Dendritic cell treated with granulocyte-macrophage colony-stimulating factor and Interleukin-4, amounts not matched to agents 40 ng/mL and 50 ng/mL, for 4 days (primary cell): ENCODE measurements at regions not wholly inside any gene's neighbourhood (a gene's known extent, or its start where the extent isn't known, plus 50 kb on each side); places are given as distances from the start of the nearest gene placed in this dataset.
"Not testable (repeated sequence)": the region's sequence is repeated elsewhere in the genome, so short reads cannot be mapped to it uniquely, and the experiment has no call there.

Experiments
- H3K27ac Mint-ChIP-seq: one replicate; pipeline ENCODE4 v1.8.0; 2022; ENCODE audit warnings: mild to moderate bottlenecking, mixed read lengths
- H3K27me3 Mint-ChIP-seq: one replicate; pipeline ENCODE4 v1.8.0; 2022; ENCODE audit warnings: mild to moderate bottlenecking, mixed read lengths
- H3K36me3 Mint-ChIP-seq: one replicate; pipeline ENCODE4 v1.8.0; 2022; ENCODE audit warnings: low read depth, mixed read lengths
- H3K4me1 Mint-ChIP-seq: one replicate; pipeline ENCODE4 v1.8.0; 2022; ENCODE audit warnings: low read depth, mixed read lengths
- H3K4me3 Mint-ChIP-seq: one replicate; pipeline ENCODE4 v1.8.0; 2022; ENCODE audit warnings: mild to moderate bottlenecking, moderate library complexity, mixed read lengths
- H3K9me3 Mint-ChIP-seq: one replicate; pipeline ENCODE4 v1.8.0; 2022; ENCODE audit warnings: mixed read lengths
- intact Hi-C: fragments of 100-400 bp; cut with micrococcal nuclease; formaldehyde crosslinking; loops from one replicate; pipeline ENCODE4 v1.15.0; 2022

DNA sequence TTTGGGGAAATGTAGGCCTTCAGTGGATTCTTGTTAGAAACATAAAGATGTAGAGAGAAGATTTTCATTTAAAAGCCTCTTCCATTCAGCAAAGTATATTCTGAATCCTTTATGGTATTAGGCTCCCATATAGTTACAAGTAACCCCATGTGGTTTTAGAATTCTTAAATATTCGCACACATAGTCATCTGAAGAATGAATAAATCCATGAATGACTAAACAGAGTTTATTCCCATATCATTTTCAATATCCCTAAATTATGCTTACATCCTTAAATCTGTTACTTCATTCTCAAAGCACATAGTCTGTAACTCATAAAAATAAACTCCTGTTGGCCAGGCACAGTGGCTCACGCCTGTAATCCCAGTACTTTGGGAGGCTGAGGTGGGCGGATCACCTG lies 962.1 kb downstream of the KCNJ18 start:
- Mint-ChIP-seq H3K9me3 (peaks cover 13% of the 10 kb centered on the region), H3K4me1 (no peaks in the 10 kb centered on the region), H3K4me3 (no peak overlapping the region), H3K27ac (no peak overlapping the region), H3K27me3 (no peaks in the 10 kb centered on the region), H3K36me3 (no peaks in the 10 kb centered on the region)
- intact Hi-C loops = no loop called here

- H3K36me3 Mint-ChIP-seq = no peaks in the 10 kb centered on the region
- H3K4me1 Mint-ChIP-seq = no peaks in the 10 kb centered on the region
- intact Hi-C loops = no loop called here
- no peak overlapping the region for H3K27ac Mint-ChIP-seq
- H3K9me3 Mint-ChIP-seq = peaks cover 50% of the 10 kb centered on the region
- H3K4me3 Mint-ChIP-seq = no peak overlapping the region
- no peaks in the 10 kb centered on the region for H3K27me3 Mint-ChIP-seq
Observed at GRCh38 chr17:22669721-22670120, 977.4 kb downstream of the KCNJ18 start.

GRCh38 chr17:22671110-22671509 lies 978.8 kb downstream of the KCNJ18 start:
- Mint-ChIP-seq H3K4me1 (no peaks in the 10 kb centered on the region), H3K9me3 (peaks cover 53% of the 10 kb centered on the region), H3K27me3 (no peaks in the 10 kb centered on the region), H3K27ac (no peak overlapping the region), H3K36me3 (no peaks in the 10 kb centered on the region), H3K4me3 (no peak overlapping the region)
- intact Hi-C loops = no loop called here

DNA sequence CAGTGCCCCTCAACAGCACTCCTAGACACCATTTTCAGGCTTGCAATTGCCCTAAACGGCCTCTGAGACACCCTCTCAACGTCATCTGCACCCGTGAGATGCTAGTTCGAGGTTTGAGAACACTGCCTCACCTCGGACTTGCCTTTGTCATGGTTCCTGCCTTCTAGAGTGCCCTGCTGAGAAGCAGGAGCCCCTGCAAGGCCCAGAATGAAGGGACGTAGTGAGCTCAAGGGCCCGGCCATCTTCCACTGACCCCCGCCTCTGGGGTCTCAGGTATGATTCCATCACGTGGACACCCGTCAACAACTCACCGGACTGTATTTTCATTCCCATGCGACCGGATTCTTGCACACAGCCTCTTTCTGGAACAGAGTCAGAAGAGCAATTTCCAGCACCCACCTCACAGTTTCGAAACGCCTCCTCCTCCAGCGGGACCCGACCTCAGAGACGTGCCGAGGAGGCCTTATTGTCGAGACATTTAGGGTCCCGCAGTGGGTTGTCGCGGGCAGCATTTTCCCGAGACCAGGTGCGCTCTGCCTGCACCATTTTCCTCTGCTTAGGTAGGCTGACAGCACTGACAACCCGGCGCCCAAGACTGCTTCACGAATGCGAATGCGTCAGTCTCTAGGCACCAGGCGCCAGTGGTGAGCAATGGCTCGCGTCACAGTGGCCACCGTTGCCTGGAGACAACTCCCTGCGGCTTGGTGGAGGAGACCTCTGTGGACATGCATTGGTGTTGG lies 999.9 kb downstream of the KCNJ18 start:
- H3K27me3 Mint-ChIP-seq = no peaks in the 10 kb centered on the region
- H3K4me3 Mint-ChIP-seq = no peak overlapping the region
- H3K27ac Mint-ChIP-seq = no peak overlapping the region
- intact Hi-C loops = no loop called here
- H3K9me3 Mint-ChIP-seq = peaks cover 62% of the 10 kb centered on the region
- H3K36me3 Mint-ChIP-seq = no peaks in the 10 kb centered on the region
- H3K4me1 Mint-ChIP-seq = no peaks in the 10 kb centered on the region

DNA sequence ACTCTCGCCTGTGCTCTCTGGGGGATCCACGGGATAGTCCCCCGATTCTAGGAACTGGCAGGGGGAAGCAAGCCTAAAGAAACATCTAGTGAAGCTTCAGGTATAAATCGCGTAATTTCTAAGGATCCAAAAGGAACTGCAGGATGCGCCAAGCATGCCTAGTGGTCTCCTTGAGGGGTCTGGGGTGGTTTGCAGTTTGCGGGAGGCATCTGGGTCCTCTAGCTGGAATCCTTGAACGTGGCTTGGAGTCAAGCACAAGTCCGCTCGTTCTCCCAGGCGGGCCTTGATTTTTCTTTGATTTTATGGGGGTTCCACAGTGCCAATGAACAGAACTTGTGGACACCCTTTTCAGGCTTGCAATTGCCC lies 1000.5 kb downstream of the KCNJ18 start:
- Mint-ChIP-seq H3K27ac (no peak overlapping the region), H3K27me3 (no peaks in the 10 kb centered on the region), H3K9me3 (peaks cover 64% of the 10 kb centered on the region), H3K4me3 (no peak overlapping the region), H3K4me1 (no peaks in the 10 kb centered on the region), H3K36me3 (no peaks in the 10 kb centered on the region)
- intact Hi-C loops = no loop called here

DNA sequence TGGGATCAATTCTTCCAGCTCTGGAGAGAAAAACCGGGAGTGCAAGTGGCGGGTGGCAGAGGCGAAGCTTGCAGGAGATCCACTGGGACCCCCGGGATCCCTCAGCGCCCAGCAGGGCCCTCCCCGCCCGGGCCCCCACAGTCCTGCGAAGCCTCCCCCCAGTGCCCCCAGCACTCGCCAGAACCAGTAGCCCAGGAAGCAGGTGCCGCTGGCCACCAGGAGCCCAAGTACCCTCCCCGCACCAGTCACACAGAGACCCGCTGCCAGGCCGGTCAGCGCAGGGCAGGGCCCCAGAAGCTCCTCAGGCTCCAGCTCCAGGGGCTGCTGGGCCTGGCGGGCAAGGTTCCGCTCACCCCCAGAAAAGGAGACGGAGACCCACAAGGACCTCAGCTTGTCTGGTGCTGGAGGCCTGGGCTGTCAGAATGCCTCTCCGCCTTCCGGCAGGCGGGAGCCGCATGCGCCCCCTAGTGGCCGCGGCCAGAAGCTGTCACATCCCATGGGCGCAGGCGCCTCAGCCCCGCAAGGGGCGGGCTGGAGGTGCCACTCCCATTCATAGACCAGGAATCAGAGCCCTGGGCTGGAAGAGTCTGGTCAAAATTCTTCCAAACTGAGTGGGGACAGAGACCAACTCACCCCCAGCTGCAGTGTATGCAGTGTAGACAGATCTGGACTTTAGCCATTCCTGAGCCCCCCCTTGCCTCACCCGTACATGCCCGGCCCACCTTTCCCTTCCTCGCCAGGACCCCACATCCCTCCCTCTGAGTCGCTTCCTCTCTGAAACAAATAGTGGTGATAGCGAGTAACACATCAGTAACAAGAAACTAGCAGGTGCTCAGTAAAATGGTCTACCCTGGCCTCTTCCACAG lies 1002.3 kb downstream of the KCNJ18 start:
- no peaks in the 10 kb centered on the region for H3K4me1 Mint-ChIP-seq
- intact Hi-C loops = no loop called here
- peaks cover 80% of the 10 kb centered on the region for H3K9me3 Mint-ChIP-seq
- H3K27ac Mint-ChIP-seq = no peak overlapping the region
- no peaks in the 10 kb centered on the region for H3K27me3 Mint-ChIP-seq
- no peaks in the 10 kb centered on the region for H3K36me3 Mint-ChIP-seq
- H3K4me3 Mint-ChIP-seq = no peak overlapping the region

DNA sequence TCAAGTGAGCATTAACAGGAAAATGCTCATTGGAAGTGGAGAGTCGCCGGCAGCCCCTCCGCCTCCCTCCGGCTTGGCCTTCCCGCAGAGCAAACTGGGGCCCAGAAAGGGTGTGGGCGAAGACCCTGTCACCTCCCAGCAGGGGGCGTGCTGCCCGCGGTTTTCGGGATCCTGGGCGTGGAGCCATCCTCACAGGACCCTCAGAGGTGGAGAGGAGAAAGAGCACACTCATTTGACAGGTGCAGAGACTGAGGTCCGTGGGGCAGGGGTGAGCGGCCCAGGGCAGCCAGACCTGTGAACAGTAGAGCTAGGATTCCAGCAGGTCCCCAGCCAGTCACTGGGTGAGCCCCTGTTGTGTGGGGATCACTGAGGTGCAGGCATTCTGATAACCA lies 1002.9 kb downstream of the KCNJ18 start:
- no peaks in the 10 kb centered on the region for H3K27me3 Mint-ChIP-seq
- no peak overlapping the region for H3K27ac Mint-ChIP-seq
- no peak overlapping the region for H3K4me3 Mint-ChIP-seq
- no peaks in the 10 kb centered on the region for H3K4me1 Mint-ChIP-seq
- intact Hi-C loops = no loop called here
- H3K36me3 Mint-ChIP-seq = no peaks in the 10 kb centered on the region
- H3K9me3 Mint-ChIP-seq = peaks cover 80% of the 10 kb centered on the region

DNA sequence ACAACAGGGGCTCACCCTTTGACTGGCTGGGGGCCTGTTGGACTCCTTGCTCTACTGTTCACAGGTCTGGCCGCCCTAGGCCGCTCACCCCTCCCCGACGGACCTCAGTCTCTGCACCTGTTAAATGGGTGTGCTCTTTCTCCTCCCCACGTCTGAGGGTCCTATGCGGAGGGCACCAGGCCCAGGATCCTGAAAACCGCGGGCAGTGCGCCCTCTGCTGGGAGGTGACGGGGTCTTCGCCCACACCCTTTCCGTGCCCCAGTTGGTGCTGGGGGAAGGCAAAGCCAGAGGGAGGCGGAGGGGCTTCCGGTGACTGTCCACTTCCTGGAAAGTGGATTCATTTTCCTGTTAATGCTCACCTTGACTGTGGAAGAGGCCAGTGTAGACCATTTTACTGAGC lies 1010.9 kb downstream of the KCNJ18 start:
- Mint-ChIP-seq H3K27me3 (no peaks in the 10 kb centered on the region), H3K27ac (no peak overlapping the region), H3K9me3 (peaks cover 55% of the 10 kb centered on the region), H3K36me3 (no peaks in the 10 kb centered on the region), H3K4me1 (no peaks in the 10 kb centered on the region), H3K4me3 (no peak overlapping the region)
- intact Hi-C loops = no loop called here

GRCh38 chr17:22703786-22704441 lies 1011.6 kb downstream of the KCNJ18 start:
- H3K27ac Mint-ChIP-seq = no peak overlapping the region
- no peak overlapping the region for H3K4me3 Mint-ChIP-seq
- H3K27me3 Mint-ChIP-seq = no peaks in the 10 kb centered on the region
- peaks cover 54% of the 10 kb centered on the region for H3K9me3 Mint-ChIP-seq
- no peaks in the 10 kb centered on the region for H3K4me1 Mint-ChIP-seq
- intact Hi-C loops = no loop called here
- H3K36me3 Mint-ChIP-seq = no peaks in the 10 kb centered on the region

- H3K9me3 Mint-ChIP-seq = peaks cover 57% of the 10 kb centered on the region
- H3K36me3 Mint-ChIP-seq = no peaks in the 10 kb centered on the region
- H3K4me3 Mint-ChIP-seq = no peak overlapping the region
- no peaks in the 10 kb centered on the region for H3K4me1 Mint-ChIP-seq
- no peak overlapping the region for H3K27ac Mint-ChIP-seq
- intact Hi-C loops = no loop called here
- H3K27me3 Mint-ChIP-seq = no peaks in the 10 kb centered on the region
Observed at GRCh38 chr17:22704674-22705073, 1012.4 kb downstream of the KCNJ18 start.

DNA sequence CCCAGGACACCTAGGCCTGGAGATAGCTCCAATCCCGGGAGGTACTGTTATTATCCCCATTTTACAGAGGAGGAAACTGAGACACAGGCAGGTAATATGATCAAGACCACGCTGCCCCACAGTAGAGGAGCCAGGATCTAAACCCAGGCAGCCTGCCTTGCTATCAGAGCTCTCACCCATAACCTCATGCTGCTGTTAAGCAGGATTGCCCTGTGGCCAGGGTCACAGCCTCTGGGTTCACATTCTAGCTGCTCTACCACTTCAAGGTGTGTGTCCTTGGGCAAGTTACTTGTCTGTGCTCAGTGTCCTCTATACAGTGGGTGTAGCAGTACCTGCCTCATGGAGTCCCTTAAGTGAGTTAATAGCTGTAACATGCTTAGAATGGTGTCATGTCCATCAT lies 1015.3 kb downstream of the KCNJ18 start:
- H3K4me1 Mint-ChIP-seq = no peaks in the 10 kb centered on the region
- H3K36me3 Mint-ChIP-seq = no peaks in the 10 kb centered on the region
- no peak overlapping the region for H3K27ac Mint-ChIP-seq
- H3K4me3 Mint-ChIP-seq = no peak overlapping the region
- H3K9me3 Mint-ChIP-seq = peaks cover 73% of the 10 kb centered on the region
- H3K27me3 Mint-ChIP-seq = no peaks in the 10 kb centered on the region
- intact Hi-C loops = no loop called here

GRCh38 chr17:22717211-22717610 lies 1024.9 kb downstream of the KCNJ18 start:
- Mint-ChIP-seq H3K9me3 (peaks cover 71% of the 10 kb centered on the region), H3K27me3 (no peaks in the 10 kb centered on the region), H3K4me3 (no peak overlapping the region), H3K4me1 (no peaks in the 10 kb centered on the region), H3K36me3 (no peaks in the 10 kb centered on the region), H3K27ac (no peak overlapping the region)
- intact Hi-C loops = no loop called here

- Mint-ChIP-seq H3K4me3 (no peak overlapping the region), H3K36me3 (no peaks in the 10 kb centered on the region)
- intact Hi-C loops = no loop called here
Observed at GRCh38 chr17:22718689-22719088, 1026.4 kb downstream of the KCNJ18 start.

GRCh38 chr17:22741066-22741465 lies 1048.7 kb downstream of the KCNJ18 start:
- H3K27ac Mint-ChIP-seq, intact Hi-C loops, H3K27me3 Mint-ChIP-seq, H3K4me3 Mint-ChIP-seq, H3K36me3 Mint-ChIP-seq, H3K4me1 Mint-ChIP-seq: not testable (repeated sequence)
- peaks cover 43% of the 10 kb centered on the region for H3K9me3 Mint-ChIP-seq

More at GRCh38 chr17:22718689-22719088, 1026.4 kb downstream of the KCNJ18 start:
- no peaks in the 10 kb centered on the region for H3K27me3 Mint-ChIP-seq
- peaks cover 70% of the 10 kb centered on the region for H3K9me3 Mint-ChIP-seq
- no peaks in the 10 kb centered on the region for H3K4me1 Mint-ChIP-seq
- H3K27ac Mint-ChIP-seq = no peak overlapping the region
